Stimulated activated CD4-positive, alpha-beta T cell treated with anti-CD3 and anti-CD28 coated beads, Interleukin-4, amount 100 ng/mL, for 24 hours (primary cell): ENCODE measurements at regions not wholly inside any gene's neighbourhood (a gene's known extent, or its start where the extent isn't known, plus 50 kb on each side); places are given as distances from the start of the nearest gene placed in this dataset.

Experiments
- DNase-seq: peaks from one replicate; pipeline ENCODE4 v3.0.0-alpha.2; 2020

GRCh38 chr2:173830170-173830569, 135.0 kb downstream of the SP3 start:
- no peak for DNase-seq

GRCh38 chr2:173831312-173832229, 133.6 kb downstream of the SP3 start:
- no peak for DNase-seq

GRCh38 chr2:173834141-173834540, 131.0 kb downstream of the SP3 start:
- no peak for DNase-seq

- no peak for DNase-seq
These were observed 129.4 kb downstream of the SP3 start for GRCh38 chr2:173835726-173836125.

- no peak for DNase-seq
These were observed 124.1 kb downstream of the SP3 start for GRCh38 chr2:173841110-173841509.

GRCh38 chr2:173843526-173843925, 121.6 kb downstream of the SP3 start:
- DNase-seq, result no peak

- DNase-seq, result no peak
These were observed 114.0 kb downstream of the SP3 start for GRCh38 chr2:173851141-173851641.

GRCh38 chr2:173854141-173854540, 111.0 kb downstream of the SP3 start:
- no peak for DNase-seq

- no peak for DNase-seq
These were observed 110.3 kb downstream of the SP3 start for GRCh38 chr2:173854840-173855239.

- no peak for DNase-seq
These were observed 109.5 kb downstream of the SP3 start for GRCh38 chr2:173855661-173856060.
